Omental fat pad (tissue), 3 donors: ENCODE measurements at regions not wholly inside any gene's neighbourhood (a gene's known extent, or its start where the extent isn't known, plus 50 kb on each side); places are given as distances from the start of the nearest gene placed in this dataset.
"Not testable (repeated sequence)": the region's sequence is repeated elsewhere in the genome, so short reads cannot be mapped to it uniquely, and the experiment has no call there.

Source experiments
- ATAC-seq: fragments of 150-250 bp; one replicate; pipeline ENCODE4 v1.9.1; 2016; ENCODE audit warnings: mild to moderate bottlenecking, moderate library complexity; ENCODE audit not compliant: low FRiP score
- DNase-seq: peaks from one replicate; pipeline ENCODE4 v3.0.0-alpha.2; 2019; ENCODE audit warnings: low spot score
- CTCF ChIP-seq, 3 donors: fragments of 450-650 bp; IDR thresholded peaks; one replicate each; pipeline ENCODE4 v1.5.1; 2016 to 2017; ENCODE audit warnings: antibody characterized with exemption in 3 of 3, mild to moderate bottlenecking in 3 of 3, moderate library complexity in 2 of 3

- TF ChIP-seq CTCF (IDR thresholded peaks at IDR 0.05), result no peak
- DNase-seq, result no peak
- ATAC-seq, result no peak
Measured at GRCh38 chr3:72065872-72066641, 281.1 kb upstream of the PROK2 start.

DNA sequence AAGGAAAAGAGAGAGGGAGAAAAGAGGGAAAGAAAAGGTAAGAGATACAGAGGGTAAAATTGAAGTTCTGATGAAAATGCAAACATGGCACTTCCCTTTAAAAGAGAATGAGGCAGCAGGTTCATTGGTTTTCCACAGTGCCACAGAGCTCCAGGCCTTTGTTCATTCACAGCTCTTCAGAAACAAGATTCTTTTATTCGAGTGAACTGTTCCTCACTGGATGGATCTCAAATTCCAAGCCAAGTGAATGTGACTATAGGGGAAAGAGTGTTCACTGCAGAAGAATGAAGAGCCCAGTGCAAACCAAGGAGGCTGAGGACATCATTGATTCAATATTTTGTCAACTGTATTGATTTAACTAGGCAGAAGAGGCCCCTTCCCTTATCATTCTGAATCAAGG is 280.3 kb upstream of the PROK2 start:
- DNase-seq, result no peak
- no peak for TF ChIP-seq CTCF (IDR thresholded peaks at IDR 0.05)
- ATAC-seq, result no peak

DNA sequence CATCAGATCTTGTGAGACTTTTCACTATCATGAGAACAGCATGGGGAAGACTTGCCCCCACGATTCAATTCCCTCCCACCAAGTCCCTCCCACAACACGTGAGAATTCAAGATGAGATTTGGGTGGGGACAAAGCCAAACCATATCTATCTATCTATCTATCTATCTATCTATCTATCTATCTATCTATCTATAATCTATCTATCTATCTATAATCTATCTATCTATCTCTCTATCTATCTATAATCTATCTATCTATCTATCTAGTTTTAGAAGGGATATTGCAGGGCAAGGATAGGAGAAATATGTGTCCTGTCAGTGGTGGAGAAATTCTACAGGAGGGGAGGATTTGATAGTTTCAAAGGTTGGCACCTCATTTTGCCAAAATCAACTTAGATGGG is 279.8 kb upstream of the PROK2 start:
- not testable (repeated sequence) for DNase-seq, ATAC-seq

- no peak for TF ChIP-seq CTCF (IDR thresholded peaks at IDR 0.05)
- ATAC-seq, result no peak
- no peak for DNase-seq
Measured at GRCh38 chr3:72062017-72062416, 277.1 kb upstream of the PROK2 start.

GRCh38 chr3:72060447-72061034 is 275.6 kb upstream of the PROK2 start:
- ATAC-seq (no peak), DNase-seq (no peak)
- TF ChIP-seq CTCF (IDR thresholded peaks at IDR 0.05), result no peak

DNA sequence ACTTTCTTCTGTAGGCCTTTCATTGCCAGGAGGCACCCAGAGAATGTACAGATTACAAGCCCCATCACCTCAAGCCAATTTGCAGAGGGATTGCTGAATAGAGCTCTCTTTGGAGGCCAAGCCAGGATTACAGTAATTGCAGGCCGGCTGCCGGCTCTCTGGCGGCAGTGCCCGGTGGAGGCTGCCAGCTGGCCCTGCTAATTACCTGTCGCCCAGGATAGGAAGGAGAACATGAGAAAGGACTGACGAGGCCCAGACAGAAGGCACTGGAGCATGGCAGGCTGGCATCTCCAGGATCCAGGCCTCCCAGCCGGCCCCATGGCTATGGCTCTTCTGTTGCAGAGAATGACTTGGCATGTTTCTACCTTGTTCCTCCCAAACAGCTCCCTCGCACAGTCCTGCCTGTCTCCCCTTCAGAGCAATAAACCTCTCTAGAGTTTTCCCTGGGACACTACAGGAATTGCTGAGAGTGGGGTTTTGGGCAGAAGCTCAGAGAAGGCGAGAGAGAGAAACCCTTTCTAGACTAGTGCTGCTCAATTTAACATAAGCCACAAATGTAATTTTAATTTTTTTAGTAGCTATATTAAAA is 273.6 kb upstream of the PROK2 start:
- TF ChIP-seq CTCF (IDR thresholded peaks at IDR 0.05), result no peak
- DNase-seq (no peak), ATAC-seq (no peak)

GRCh38 chr3:72055436-72055835 is 270.5 kb upstream of the PROK2 start:
- no peak for DNase-seq
- TF ChIP-seq CTCF (IDR thresholded peaks at IDR 0.05), result no peak
- ATAC-seq, result no peak
